WTC11 (cell line): ENCODE measurements at regions not wholly inside any gene's neighbourhood (a gene's known extent, or its start where the extent isn't known, plus 50 kb on each side); places are given as distances from the start of the nearest gene placed in this dataset.

Experiments
- ATAC-seq: fragments of 200-7000 bp; cut with Tn5 transposase; 2 replicates; pipeline ENCODE4 v1.10.0; 2021; ENCODE audit warnings: mild to moderate bottlenecking, moderate library complexity
- CTCF ChIA-PET: fragments of 300-600 bp; sonication (Branson Sonifier 250); formaldehyde crosslinking; loops from one replicate; lab custom pipeline; 2021; ENCODE audit warnings: antibody characterized with exemption; lab: Charles Lee
- POLR2A ChIA-PET: fragments of 350-600 bp; sonication (Branson Sonifier 250); formaldehyde crosslinking; loops from one replicate; lab custom pipeline; 2021; ENCODE audit warnings: antibody characterized with exemption; lab: Charles Lee
- DNase-seq: peaks from one replicate; pipeline ENCODE4 v3.0.0; 2021; ENCODE audit warnings: low spot score
- H3K27ac Mint-ChIP-seq: 2 replicates; pipeline ENCODE4 v1.8.0; 2021; ENCODE audit warnings: mixed read lengths
- H3K27me3 Mint-ChIP-seq: 2 replicates; pipeline ENCODE4 v1.8.0; 2021; ENCODE audit warnings: low read depth, mild to moderate bottlenecking, moderate library complexity, mixed read lengths
- H3K36me3 Mint-ChIP-seq: 2 replicates; pipeline ENCODE4 v1.8.0; 2021; ENCODE audit warnings: mixed read lengths
- H3K4me1 Mint-ChIP-seq: 2 replicates; pipeline ENCODE4 v1.8.0; 2022; ENCODE audit warnings: mixed read lengths
- H3K4me3 Mint-ChIP-seq: 2 replicates; pipeline ENCODE4 v1.8.0; 2021; ENCODE audit warnings: mild to moderate bottlenecking, moderate library complexity, mixed read lengths
- H3K9me3 Mint-ChIP-seq: 2 replicates; pipeline ENCODE4 v1.8.0; 2021; ENCODE audit warnings: mixed read lengths
- ATF1 ChIP-seq: sonication (generic); formaldehyde crosslinking; IDR thresholded peaks from 2 replicates; pipeline ENCODE4 v1.8.1; 2023; ENCODE audit warnings: mild to moderate bottlenecking, moderate library complexity, missing genetic modification reagents
- EMX1 ChIP-seq: fragments of 250-450 bp; sonication (Bioruptor Pico); IDR thresholded peaks from 2 replicates; pipeline ENCODE4 v1.8.0; 2021; ENCODE audit warnings: mild to moderate bottlenecking
- ETV6 ChIP-seq: sonication (generic); formaldehyde crosslinking; IDR thresholded peaks from 2 replicates; pipeline ENCODE4 v1.8.1; 2022; ENCODE audit warnings: mild to moderate bottlenecking, missing genetic modification reagents
- FOXP1 ChIP-seq: sonication (generic); formaldehyde crosslinking; IDR thresholded peaks from 2 replicates; pipeline ENCODE4 v1.8.0; 2022; ENCODE audit warnings: missing genetic modification reagents, mild to moderate bottlenecking, moderate library complexity, borderline replicate concordance
- GRHL2 ChIP-seq: fragments of 250-450 bp; sonication (Bioruptor Pico); IDR thresholded peaks from 2 replicates; pipeline ENCODE4 v1.8.0; 2022; ENCODE audit warnings: mild to moderate bottlenecking, moderate library complexity; ENCODE audit not compliant: insufficient replicate concordance, severe bottlenecking
- IRF1 ChIP-seq: sonication (generic); formaldehyde crosslinking; IDR thresholded peaks from 2 replicates; pipeline ENCODE4 v1.8.0; 2023; ENCODE audit warnings: missing genetic modification reagents
- MLX ChIP-seq: sonication (generic); formaldehyde crosslinking; IDR thresholded peaks from 2 replicates; pipeline ENCODE4 v1.8.1; 2023; ENCODE audit warnings: mild to moderate bottlenecking, missing genetic modification reagents, moderate library complexity
- NFYB ChIP-seq: sonication (generic); formaldehyde crosslinking; conservative IDR thresholded peaks from 2 replicates; pipeline ENCODE4 v1.8.0; 2022; ENCODE audit warnings: low read depth, missing genetic modification reagents
- NR2C2 ChIP-seq: sonication (generic); formaldehyde crosslinking; IDR thresholded peaks from 2 replicates; pipeline ENCODE4 v1.8.0; 2022; ENCODE audit warnings: mild to moderate bottlenecking, missing genetic modification reagents
- RORB ChIP-seq: fragments of 250-450 bp; sonication (Bioruptor Pico); IDR thresholded peaks from 2 replicates; pipeline ENCODE4 v1.9.0; 2021; ENCODE audit warnings: mild to moderate bottlenecking
- TCF7 ChIP-seq: sonication (generic); formaldehyde crosslinking; IDR thresholded peaks from 2 replicates; pipeline ENCODE4 v1.8.0; 2022; ENCODE audit warnings: mild to moderate bottlenecking, low read depth, missing genetic modification reagents, moderate library complexity
- ZNF396 ChIP-seq: fragments of 250-450 bp; sonication (Bioruptor Pico); IDR thresholded peaks from 2 replicates; pipeline ENCODE4 v1.8.0; 2021; ENCODE audit warnings: mild to moderate bottlenecking, moderate library complexity, borderline replicate concordance
- ZNF671 ChIP-seq: fragments of 250-450 bp; sonication (Bioruptor Pico); IDR thresholded peaks from 2 replicates; pipeline ENCODE4 v1.8.0; 2021; ENCODE audit warnings: mild to moderate bottlenecking
- ZSCAN18 ChIP-seq: fragments of 250-450 bp; sonication (Bioruptor Pico); IDR thresholded peaks from 2 replicates; pipeline ENCODE4 v2.1.2; 2022; ENCODE audit warnings: mild to moderate bottlenecking, moderate library complexity
- TF ChIP-seq, protein P1 (sequence below): sonication (generic); formaldehyde crosslinking; IDR thresholded peaks from 2 replicates; pipeline ENCODE4 v1.8.0; 2022; ENCODE audit warnings: mild to moderate bottlenecking, missing genetic modification reagents
- TF ChIP-seq, protein P2 (sequence below): sonication (generic); formaldehyde crosslinking; IDR thresholded peaks from 2 replicates; pipeline ENCODE4 v1.8.1; 2023; ENCODE audit warnings: mild to moderate bottlenecking, missing genetic modification reagents, borderline replicate concordance
- TF ChIP-seq, protein P3 (sequence below): fragments of 250-450 bp; sonication (Bioruptor Pico); IDR thresholded peaks from 2 replicates; pipeline ENCODE4 v1.9.0; 2021; ENCODE audit warnings: mild to moderate bottlenecking
- TF ChIP-seq, protein P4 (sequence below): sonication (generic); formaldehyde crosslinking; IDR thresholded peaks from 2 replicates; pipeline ENCODE4 v1.8.0; 2023; ENCODE audit warnings: mild to moderate bottlenecking, missing genetic modification reagents
- TF ChIP-seq, protein P5 (sequence below): sonication (generic); formaldehyde crosslinking; conservative IDR thresholded peaks from 2 replicates; pipeline ENCODE4 v1.8.1; 2022; ENCODE audit warnings: mild to moderate bottlenecking, missing genetic modification reagents
- TF ChIP-seq, protein P6 (sequence below): sonication (generic); formaldehyde crosslinking; IDR thresholded peaks from 2 replicates; pipeline ENCODE4 v1.8.1; 2023; ENCODE audit warnings: mild to moderate bottlenecking, moderate library complexity, missing genetic modification reagents
- TF ChIP-seq, protein P7 (sequence below): fragments of 200-600 bp; IDR thresholded peaks from 2 replicates; pipeline ENCODE4 v1.8.0; 2022; ENCODE audit warnings: antibody characterized with exemption

DNA sequence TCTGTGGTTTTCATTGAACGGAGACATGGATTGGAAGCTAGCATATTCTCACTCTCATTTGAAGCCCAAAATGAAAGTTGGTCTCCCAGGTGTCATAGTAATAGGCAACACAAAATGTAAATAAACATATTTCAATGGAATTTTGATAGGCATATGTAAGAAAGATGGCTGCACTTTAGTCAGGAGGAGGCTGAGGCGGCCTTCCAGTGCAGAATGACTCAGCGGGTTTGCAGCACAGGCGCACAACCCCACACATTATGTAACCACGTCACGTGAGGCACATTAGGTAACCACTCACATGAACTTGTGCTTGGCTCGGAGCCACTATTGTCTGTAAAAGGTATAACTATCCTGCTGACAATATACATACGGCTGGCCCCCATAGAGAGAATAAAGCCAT lies 381.7 kb downstream of the GPAT3 start (continued):
- TF ChIP-seq, protein P1, sequence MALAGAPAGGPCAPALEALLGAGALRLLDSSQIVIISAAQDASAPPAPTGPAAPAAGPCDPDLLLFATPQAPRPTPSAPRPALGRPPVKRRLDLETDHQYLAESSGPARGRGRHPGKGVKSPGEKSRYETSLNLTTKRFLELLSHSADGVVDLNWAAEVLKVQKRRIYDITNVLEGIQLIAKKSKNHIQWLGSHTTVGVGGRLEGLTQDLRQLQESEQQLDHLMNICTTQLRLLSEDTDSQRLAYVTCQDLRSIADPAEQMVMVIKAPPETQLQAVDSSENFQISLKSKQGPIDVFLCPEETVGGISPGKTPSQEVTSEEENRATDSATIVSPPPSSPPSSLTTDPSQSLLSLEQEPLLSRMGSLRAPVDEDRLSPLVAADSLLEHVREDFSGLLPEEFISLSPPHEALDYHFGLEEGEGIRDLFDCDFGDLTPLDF (CRISPR knock-in tag), result no peak
- TF ChIP-seq ZSCAN18 (CRISPR knock-in tag), result no peak
- no peak for TF ChIP-seq ZNF396 (CRISPR knock-in tag)
- no peak for TF ChIP-seq GRHL2 (CRISPR knock-in tag)
- TF ChIP-seq ZNF671 (CRISPR knock-in tag), result no peak

DNA sequence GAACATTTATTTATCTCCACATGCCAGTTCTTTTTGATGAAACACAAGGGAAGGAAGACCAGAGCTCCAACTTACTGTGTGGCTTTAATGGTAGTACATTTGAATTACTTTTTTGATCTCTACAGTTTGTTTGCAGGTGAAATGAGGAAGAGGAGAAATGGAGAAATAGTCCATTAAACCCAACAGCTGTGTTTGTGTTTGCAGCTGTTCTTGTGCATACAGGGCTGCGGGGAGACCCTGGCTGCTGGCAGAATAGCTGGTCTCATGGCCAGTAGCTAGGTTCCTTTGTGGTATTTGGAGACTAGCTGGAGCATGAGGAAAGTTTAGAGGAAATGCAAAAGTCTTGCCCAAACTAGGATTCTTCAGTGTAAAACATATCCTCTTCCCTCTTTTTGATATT lies 374.8 kb downstream of the GPAT3 start:
- Mint-ChIP-seq H3K4me3 (no peak overlapping the region), H3K9me3 (no peaks in the 10 kb centered on the region), H3K36me3 (no peaks in the 10 kb centered on the region), H3K4me1 (peaks cover 36% of the 10 kb centered on the region), H3K27me3 (peaks cover 1% of the 10 kb centered on the region), H3K27ac (no peak overlapping the region)
- ChIA-PET CTCF (interaction anchor here (1.1 to 1.2 kb wide), 4 partner anchors 83 to 541 kb away, joined by 3 to 8 read pairs (median 4); no protein-coding TSS in a partner anchor), POLR2A (no interaction called here)
- no peak for ATAC-seq
- no peak for DNase-seq
- TF ChIP-seq MLX (CRISPR knock-in tag) (no peak), ATF1 (CRISPR knock-in tag) (no peak), NFYB (CRISPR knock-in tag) (no peak), NR2C2 (no peak), FOXP1 (CRISPR knock-in tag) (no peak), IRF1 (CRISPR knock-in tag) (no peak), TCF7 (CRISPR knock-in tag) (no peak), EMX1 (CRISPR knock-in tag) (no peak), ETV6 (CRISPR knock-in tag) (no peak), RORB (CRISPR knock-in tag) (no peak)
- TF ChIP-seq, protein P2, sequence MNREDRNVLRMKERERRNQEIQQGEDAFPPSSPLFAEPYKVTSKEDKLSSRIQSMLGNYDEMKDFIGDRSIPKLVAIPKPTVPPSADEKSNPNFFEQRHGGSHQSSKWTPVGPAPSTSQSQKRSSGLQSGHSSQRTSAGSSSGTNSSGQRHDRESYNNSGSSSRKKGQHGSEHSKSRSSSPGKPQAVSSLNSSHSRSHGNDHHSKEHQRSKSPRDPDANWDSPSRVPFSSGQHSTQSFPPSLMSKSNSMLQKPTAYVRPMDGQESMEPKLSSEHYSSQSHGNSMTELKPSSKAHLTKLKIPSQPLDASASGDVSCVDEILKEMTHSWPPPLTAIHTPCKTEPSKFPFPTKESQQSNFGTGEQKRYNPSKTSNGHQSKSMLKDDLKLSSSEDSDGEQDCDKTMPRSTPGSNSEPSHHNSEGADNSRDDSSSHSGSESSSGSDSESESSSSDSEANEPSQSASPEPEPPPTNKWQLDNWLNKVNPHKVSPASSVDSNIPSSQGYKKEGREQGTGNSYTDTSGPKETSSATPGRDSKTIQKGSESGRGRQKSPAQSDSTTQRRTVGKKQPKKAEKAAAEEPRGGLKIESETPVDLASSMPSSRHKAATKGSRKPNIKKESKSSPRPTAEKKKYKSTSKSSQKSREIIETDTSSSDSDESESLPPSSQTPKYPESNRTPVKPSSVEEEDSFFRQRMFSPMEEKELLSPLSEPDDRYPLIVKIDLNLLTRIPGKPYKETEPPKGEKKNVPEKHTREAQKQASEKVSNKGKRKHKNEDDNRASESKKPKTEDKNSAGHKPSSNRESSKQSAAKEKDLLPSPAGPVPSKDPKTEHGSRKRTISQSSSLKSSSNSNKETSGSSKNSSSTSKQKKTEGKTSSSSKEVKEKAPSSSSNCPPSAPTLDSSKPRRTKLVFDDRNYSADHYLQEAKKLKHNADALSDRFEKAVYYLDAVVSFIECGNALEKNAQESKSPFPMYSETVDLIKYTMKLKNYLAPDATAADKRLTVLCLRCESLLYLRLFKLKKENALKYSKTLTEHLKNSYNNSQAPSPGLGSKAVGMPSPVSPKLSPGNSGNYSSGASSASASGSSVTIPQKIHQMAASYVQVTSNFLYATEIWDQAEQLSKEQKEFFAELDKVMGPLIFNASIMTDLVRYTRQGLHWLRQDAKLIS (CRISPR knock-in tag), result no peak
- TF ChIP-seq, protein P3, sequence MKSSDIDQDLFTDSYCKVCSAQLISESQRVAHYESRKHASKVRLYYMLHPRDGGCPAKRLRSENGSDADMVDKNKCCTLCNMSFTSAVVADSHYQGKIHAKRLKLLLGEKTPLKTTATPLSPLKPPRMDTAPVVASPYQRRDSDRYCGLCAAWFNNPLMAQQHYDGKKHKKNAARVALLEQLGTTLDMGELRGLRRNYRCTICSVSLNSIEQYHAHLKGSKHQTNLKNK, result no peak
- TF ChIP-seq, protein P4, sequence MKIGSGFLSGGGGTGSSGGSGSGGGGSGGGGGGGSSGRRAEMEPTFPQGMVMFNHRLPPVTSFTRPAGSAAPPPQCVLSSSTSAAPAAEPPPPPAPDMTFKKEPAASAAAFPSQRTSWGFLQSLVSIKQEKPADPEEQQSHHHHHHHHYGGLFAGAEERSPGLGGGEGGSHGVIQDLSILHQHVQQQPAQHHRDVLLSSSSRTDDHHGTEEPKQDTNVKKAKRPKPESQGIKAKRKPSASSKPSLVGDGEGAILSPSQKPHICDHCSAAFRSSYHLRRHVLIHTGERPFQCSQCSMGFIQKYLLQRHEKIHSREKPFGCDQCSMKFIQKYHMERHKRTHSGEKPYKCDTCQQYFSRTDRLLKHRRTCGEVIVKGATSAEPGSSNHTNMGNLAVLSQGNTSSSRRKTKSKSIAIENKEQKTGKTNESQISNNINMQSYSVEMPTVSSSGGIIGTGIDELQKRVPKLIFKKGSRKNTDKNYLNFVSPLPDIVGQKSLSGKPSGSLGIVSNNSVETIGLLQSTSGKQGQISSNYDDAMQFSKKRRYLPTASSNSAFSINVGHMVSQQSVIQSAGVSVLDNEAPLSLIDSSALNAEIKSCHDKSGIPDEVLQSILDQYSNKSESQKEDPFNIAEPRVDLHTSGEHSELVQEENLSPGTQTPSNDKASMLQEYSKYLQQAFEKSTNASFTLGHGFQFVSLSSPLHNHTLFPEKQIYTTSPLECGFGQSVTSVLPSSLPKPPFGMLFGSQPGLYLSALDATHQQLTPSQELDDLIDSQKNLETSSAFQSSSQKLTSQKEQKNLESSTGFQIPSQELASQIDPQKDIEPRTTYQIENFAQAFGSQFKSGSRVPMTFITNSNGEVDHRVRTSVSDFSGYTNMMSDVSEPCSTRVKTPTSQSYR (CRISPR knock-in tag), result no peak
- TF ChIP-seq, protein P5, sequence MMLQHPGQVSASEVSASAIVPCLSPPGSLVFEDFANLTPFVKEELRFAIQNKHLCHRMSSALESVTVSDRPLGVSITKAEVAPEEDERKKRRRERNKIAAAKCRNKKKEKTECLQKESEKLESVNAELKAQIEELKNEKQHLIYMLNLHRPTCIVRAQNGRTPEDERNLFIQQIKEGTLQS, result no peak
- TF ChIP-seq, protein P6, sequence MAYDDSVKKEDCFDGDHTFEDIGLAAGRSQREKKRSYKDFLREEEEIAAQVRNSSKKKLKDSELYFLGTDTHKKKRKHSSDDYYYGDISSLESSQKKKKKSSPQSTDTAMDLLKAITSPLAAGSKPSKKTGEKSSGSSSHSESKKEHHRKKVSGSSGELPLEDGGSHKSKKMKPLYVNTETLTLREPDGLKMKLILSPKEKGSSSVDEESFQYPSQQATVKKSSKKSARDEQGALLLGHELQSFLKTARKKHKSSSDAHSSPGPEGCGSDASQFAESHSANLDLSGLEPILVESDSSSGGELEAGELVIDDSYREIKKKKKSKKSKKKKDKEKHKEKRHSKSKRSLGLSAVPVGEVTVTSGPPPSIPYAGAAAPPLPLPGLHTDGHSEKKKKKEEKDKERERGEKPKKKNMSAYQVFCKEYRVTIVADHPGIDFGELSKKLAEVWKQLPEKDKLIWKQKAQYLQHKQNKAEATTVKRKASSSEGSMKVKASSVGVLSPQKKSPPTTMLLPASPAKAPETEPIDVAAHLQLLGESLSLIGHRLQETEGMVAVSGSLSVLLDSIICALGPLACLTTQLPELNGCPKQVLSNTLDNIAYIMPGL (CRISPR knock-in tag), result no peak
- TF ChIP-seq, protein P7, sequence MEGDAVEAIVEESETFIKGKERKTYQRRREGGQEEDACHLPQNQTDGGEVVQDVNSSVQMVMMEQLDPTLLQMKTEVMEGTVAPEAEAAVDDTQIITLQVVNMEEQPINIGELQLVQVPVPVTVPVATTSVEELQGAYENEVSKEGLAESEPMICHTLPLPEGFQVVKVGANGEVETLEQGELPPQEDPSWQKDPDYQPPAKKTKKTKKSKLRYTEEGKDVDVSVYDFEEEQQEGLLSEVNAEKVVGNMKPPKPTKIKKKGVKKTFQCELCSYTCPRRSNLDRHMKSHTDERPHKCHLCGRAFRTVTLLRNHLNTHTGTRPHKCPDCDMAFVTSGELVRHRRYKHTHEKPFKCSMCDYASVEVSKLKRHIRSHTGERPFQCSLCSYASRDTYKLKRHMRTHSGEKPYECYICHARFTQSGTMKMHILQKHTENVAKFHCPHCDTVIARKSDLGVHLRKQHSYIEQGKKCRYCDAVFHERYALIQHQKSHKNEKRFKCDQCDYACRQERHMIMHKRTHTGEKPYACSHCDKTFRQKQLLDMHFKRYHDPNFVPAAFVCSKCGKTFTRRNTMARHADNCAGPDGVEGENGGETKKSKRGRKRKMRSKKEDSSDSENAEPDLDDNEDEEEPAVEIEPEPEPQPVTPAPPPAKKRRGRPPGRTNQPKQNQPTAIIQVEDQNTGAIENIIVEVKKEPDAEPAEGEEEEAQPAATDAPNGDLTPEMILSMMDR, result no peak
